GM12875 (cell line): ENCODE measurements at regions not wholly inside any gene's neighbourhood (a gene's known extent, or its start where the extent isn't known, plus 50 kb on each side); places are given as distances from the start of the nearest gene placed in this dataset.

Source experiments
- H3K4me3 ChIP-seq: one replicate; pipeline ENCODE4 v1.5.1; 2011; ENCODE audit warnings: low read depth, low read length, control low read depth
- TF ChIP-seq, protein P1 (sequence below): IDR thresholded peaks from 2 replicates; pipeline ENCODE4 v1.5.1; 2011; ENCODE audit warnings: low read depth, mild to moderate bottlenecking, control low read depth, inconsistent platforms, low read length, moderate library complexity, borderline replicate concordance; ENCODE audit not compliant: insufficient read depth

- TF ChIP-seq, protein P1, sequence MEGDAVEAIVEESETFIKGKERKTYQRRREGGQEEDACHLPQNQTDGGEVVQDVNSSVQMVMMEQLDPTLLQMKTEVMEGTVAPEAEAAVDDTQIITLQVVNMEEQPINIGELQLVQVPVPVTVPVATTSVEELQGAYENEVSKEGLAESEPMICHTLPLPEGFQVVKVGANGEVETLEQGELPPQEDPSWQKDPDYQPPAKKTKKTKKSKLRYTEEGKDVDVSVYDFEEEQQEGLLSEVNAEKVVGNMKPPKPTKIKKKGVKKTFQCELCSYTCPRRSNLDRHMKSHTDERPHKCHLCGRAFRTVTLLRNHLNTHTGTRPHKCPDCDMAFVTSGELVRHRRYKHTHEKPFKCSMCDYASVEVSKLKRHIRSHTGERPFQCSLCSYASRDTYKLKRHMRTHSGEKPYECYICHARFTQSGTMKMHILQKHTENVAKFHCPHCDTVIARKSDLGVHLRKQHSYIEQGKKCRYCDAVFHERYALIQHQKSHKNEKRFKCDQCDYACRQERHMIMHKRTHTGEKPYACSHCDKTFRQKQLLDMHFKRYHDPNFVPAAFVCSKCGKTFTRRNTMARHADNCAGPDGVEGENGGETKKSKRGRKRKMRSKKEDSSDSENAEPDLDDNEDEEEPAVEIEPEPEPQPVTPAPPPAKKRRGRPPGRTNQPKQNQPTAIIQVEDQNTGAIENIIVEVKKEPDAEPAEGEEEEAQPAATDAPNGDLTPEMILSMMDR, result no peak
- H3K4me3 ChIP-seq, result no peak overlapping the region
These were observed 65.3 kb upstream of the MYO10 start for GRCh38 chr5:17001428-17001827.

GRCh38 chr5:17004441-17005106 lies 68.5 kb upstream of the MYO10 start:
- TF ChIP-seq, protein P1, result no peak
- no peak overlapping the region for H3K4me3 ChIP-seq

DNA sequence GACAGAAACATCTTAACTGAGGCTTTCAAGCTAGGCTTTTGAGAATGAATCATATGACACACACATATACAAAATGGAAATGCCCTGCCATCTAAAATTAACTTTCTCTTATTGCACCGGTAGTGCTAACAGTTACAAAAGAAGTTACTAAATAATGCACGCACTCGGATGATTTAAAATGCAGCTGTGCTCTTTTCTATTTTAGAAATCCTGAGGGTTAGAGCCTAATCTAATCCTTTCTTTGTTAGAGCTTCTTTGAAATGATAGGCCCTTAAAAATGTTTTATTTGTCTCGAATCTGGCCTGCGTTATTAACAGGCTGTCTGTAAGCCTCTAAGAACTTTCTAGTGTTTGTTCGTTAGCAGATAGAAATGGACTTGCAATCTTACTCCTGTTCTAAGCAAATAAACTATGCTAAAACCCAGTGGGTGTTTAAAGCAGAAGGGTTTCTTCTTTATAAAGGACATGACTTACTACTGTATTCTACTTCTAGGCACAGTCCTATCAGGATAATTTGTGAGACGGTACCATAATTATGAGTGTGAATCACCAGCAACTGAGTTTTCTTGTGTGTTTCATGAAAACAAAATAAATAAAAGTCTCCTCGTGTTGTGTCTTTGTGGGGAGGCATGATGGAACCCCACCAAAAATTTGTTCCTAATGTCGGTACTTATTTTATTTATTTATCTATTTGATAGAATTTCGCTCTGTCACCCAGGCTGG lies 69.2 kb upstream of the MYO10 start:
- TF ChIP-seq, protein P1, result no peak
- H3K4me3 ChIP-seq, result no peak overlapping the region

DNA sequence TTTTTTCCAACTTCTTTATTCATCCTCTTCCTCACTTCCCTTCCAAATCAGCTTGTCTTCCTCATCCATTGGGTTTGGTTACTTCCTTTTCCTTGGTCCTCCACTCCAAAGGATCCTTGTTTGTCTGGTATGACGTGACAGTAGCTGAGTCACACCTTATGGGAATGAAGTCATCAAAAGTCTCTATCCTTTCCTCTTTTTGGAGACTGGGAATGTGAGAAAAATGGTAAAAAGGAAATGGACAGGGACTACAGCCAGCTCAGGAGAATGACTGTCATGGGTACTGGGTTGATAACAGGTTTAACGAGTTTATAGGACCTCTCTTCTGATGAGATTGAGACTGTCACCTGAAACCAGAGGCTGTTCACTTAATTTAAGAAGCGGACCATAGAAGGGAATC lies 76.2 kb upstream of the MYO10 start:
- no peak overlapping the region for H3K4me3 ChIP-seq
- TF ChIP-seq, protein P1, result no peak

DNA sequence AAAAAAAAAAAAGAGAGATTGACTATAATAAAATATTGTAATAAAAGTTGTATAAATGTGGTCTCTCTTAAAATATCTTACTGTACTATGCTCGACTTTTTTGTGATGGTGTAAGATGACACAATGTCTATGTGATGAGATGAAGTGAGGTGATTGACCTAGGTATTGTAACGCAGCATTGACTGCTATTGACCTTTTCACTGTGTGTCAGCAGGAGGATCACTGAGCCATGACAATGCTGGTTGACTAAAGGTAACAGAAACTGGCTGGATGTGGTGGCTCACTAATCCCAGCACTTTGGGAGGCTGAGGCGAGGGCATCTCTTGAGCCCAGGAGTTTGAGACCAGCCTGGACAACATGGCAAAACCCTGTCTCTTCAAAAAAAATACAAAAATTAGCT lies 78.6 kb upstream of the MYO10 start:
- TF ChIP-seq, protein P1, result no peak
- H3K4me3 ChIP-seq, result no peak overlapping the region

GRCh38 chr5:17018871-17019270 lies 82.8 kb upstream of the MYO10 start:
- TF ChIP-seq, protein P1, result no peak
- H3K4me3 ChIP-seq, result no peak overlapping the region

DNA sequence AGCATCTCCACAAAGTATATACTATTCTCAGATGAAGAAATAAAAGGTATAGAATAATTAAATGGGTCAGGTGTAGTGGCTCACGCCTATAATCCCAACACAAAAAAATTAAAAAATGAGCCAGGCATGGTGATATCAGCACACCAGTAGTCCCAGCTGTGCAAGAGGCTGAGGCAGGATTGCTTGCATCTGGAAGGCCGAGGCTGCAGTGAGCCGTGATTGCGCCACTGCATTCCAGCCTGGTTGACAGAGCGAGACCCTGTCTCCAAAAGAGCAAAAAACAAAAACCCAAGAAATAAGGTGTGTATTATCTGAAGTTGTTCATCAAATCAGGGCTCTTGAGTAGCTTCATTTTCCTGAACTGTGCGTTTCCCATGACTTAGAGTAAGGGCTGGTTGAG lies 83.2 kb upstream of the MYO10 start:
- TF ChIP-seq, protein P1, result no peak
- no peak overlapping the region for H3K4me3 ChIP-seq
